ENCODE measurements at regions not wholly inside any gene's neighbourhood (a gene's known extent, or its start where the extent isn't known, plus 50 kb on each side); places are given as distances from the start of the nearest gene placed in this dataset.

- Histone ChIP-seq H3K9me3 (ENCODE audit: control insufficient read depth in 1 of 2, insufficient read depth in 1 of 2, low read depth in 1 of 2, low read length in 2 of 2) (no peaks in the 10 kb centered on the region), H3K4me3 (replicated peaks in 1 of 2; ENCODE audit: low read depth in 1 of 2, low read length in 2 of 2) (no peak overlapping the region), H3K4me1 (ENCODE audit: control insufficient read depth in 1 of 2, insufficient read depth in 2 of 2, low read length in 2 of 2) (no peaks in the 10 kb centered on the region), H3K27me3 (ENCODE audit: insufficient read depth, low read length) (peaks cover 16% of the 10 kb centered on the region), H3K36me3 (ENCODE audit: control insufficient read depth in 1 of 2, insufficient read depth in 2 of 2, low read length in 2 of 2) (no peaks in the 10 kb centered on the region), H3K9ac (ENCODE audit: low read length) (no peak overlapping the region), H3K4me2 (ENCODE audit: low read length) (no peak overlapping the region), H2AFZ (ENCODE audit: low read depth, low read length, poor library complexity, severe bottlenecking) (no peak overlapping the region), H3K9me2 (ENCODE audit: insufficient read depth) (no peaks in the 10 kb centered on the region), H3K79me2 (ENCODE audit: insufficient read depth, low read length) (no peaks in the 10 kb centered on the region), H3K27ac (ENCODE audit: low read depth, low read length) (no peak overlapping the region), H4K20me1 (ENCODE audit: insufficient read depth) (no peaks in the 10 kb centered on the region)
- RAD21 ChIA-PET (ENCODE audit: low non-redundant PET in 1 of 2, low total read pairs in 2 of 2, uncharacterized antibody in 2 of 2, unreplicated experiment in 2 of 2): no interaction called here
- ATAC-seq (no peak), DNase-seq (ENCODE audit: low read depth, low spot score) (no peak)
- BruUV-seq (replicated peaks): no TSS peak
- POLR2A ChIA-PET: no interaction called here
- intact Hi-C loops (cut with micrococcal nuclease): no loop called here
- CTCF ChIA-PET: no interaction called here
- TF ChIP-seq ZNF274 (IDR thresholded peaks at IDR 0.05; ENCODE audit: low read depth, low read length): no peak
- TF ChIP-seq YY1 (IDR thresholded peaks at IDR 0.05; ENCODE audit: extremely low read depth, insufficient replicate concordance, low read depth, low read length): no peak
- TF ChIP-seq JUND (IDR thresholded peaks at IDR 0.05): no peak
These were observed 180.2 kb upstream of the ALKAL2 start for GRCh38 chr2:467892-468647.

- Histone ChIP-seq H3K36me3 (ENCODE audit: control insufficient read depth in 1 of 2, insufficient read depth in 2 of 2, low read length in 2 of 2) (no peaks in the 10 kb centered on the region), H3K27ac (ENCODE audit: low read depth, low read length) (no peak overlapping the region), H3K27me3 (ENCODE audit: insufficient read depth, low read length) (peaks cover 20% of the 10 kb centered on the region), H3K9ac (ENCODE audit: low read length) (no peak overlapping the region), H4K20me1 (ENCODE audit: insufficient read depth) (no peaks in the 10 kb centered on the region), H3K9me3 (ENCODE audit: control insufficient read depth in 1 of 2, insufficient read depth in 1 of 2, low read depth in 1 of 2, low read length in 2 of 2) (no peaks in the 10 kb centered on the region), H3K4me3 (replicated peaks in 1 of 2; ENCODE audit: low read depth in 1 of 2, low read length in 2 of 2) (no peak overlapping the region), H3K4me1 (ENCODE audit: control insufficient read depth in 1 of 2, insufficient read depth in 2 of 2, low read length in 2 of 2) (no peaks in the 10 kb centered on the region), H2AFZ (ENCODE audit: low read depth, low read length, poor library complexity, severe bottlenecking) (no peak overlapping the region), H3K79me2 (ENCODE audit: insufficient read depth, low read length) (no peaks in the 10 kb centered on the region), H3K9me2 (ENCODE audit: insufficient read depth) (no peaks in the 10 kb centered on the region), H3K4me2 (ENCODE audit: low read length) (no peak overlapping the region)
- RAD21 ChIA-PET (ENCODE audit: low non-redundant PET in 1 of 2, low total read pairs in 2 of 2, uncharacterized antibody in 2 of 2, unreplicated experiment in 2 of 2): no interaction called here
- CTCF ChIA-PET: no interaction called here
- DNase-seq (ENCODE audit: low read depth, low spot score): no peak
- no TSS peak for BruUV-seq (replicated peaks)
- no peak for TF ChIP-seq EZH2 (IDR thresholded peaks at IDR 0.05)
- TF ChIP-seq TCF7L2 (IDR thresholded peaks at IDR 0.05; ENCODE audit: borderline replicate concordance, extremely low read depth, insufficient read depth, insufficient read length): no peak
- TF ChIP-seq CTCF (IDR thresholded peaks at IDR 0.05 in 2 of 3, conservative IDR thresholded peaks at IDR 0.05 in 1 of 3; ENCODE audit: borderline replicate concordance in 1 of 3, insufficient read depth in 1 of 3, low read depth in 2 of 3, low read length in 2 of 3): no peak
- ATAC-seq: no peak
- intact Hi-C loops (cut with micrococcal nuclease): no loop called here
- POLR2A ChIA-PET: no interaction called here
These were observed 179.6 kb upstream of the ALKAL2 start for GRCh38 chr2:467543-467891.

Measured in HCT116 (cell line).